Activated T-helper 17 cell treated with anti-CD3 and anti-CD28 coated beads, Interleukin-2, amount 50 U/mL, for 72 hours (primary cell): ENCODE measurements at regions not wholly inside any gene's neighbourhood (a gene's known extent, or its start where the extent isn't known, plus 50 kb on each side); places are given as distances from the start of the nearest gene placed in this dataset.
A peak's percentile ranks its signal among the peaks of the same experiment; 100 is the strongest.
"Not testable (repeated sequence)": the region's sequence is repeated elsewhere in the genome, so short reads cannot be mapped to it uniquely, and the experiment has no call there.

Experiments used
- ATAC-seq: fragments of 150-1000 bp; cut with Tn5 transposase; replicated peaks from 2 replicates; pipeline ENCODE4 v1.10.0; 2021; ENCODE audit warnings: mild to moderate bottlenecking, moderate library complexity
- H3K27ac Mint-ChIP-seq: one replicate; pipeline ENCODE4 v1.8.0; 2022; ENCODE audit warnings: mixed read lengths
- H3K27me3 Mint-ChIP-seq: one replicate; pipeline ENCODE4 v1.8.0; 2022; ENCODE audit warnings: mixed read lengths
- H3K36me3 Mint-ChIP-seq: one replicate; pipeline ENCODE4 v1.8.0; 2022; ENCODE audit warnings: low read depth, mild to moderate bottlenecking, mixed read lengths
- H3K4me1 Mint-ChIP-seq: one replicate; pipeline ENCODE4 v1.8.0; 2022; ENCODE audit warnings: mixed read lengths
- H3K4me3 Mint-ChIP-seq: one replicate; pipeline ENCODE4 v1.8.0; 2022; ENCODE audit warnings: mild to moderate bottlenecking, mixed read lengths
- H3K9me3 Mint-ChIP-seq: one replicate; pipeline ENCODE4 v1.8.0; 2022; ENCODE audit warnings: mixed read lengths

DNA sequence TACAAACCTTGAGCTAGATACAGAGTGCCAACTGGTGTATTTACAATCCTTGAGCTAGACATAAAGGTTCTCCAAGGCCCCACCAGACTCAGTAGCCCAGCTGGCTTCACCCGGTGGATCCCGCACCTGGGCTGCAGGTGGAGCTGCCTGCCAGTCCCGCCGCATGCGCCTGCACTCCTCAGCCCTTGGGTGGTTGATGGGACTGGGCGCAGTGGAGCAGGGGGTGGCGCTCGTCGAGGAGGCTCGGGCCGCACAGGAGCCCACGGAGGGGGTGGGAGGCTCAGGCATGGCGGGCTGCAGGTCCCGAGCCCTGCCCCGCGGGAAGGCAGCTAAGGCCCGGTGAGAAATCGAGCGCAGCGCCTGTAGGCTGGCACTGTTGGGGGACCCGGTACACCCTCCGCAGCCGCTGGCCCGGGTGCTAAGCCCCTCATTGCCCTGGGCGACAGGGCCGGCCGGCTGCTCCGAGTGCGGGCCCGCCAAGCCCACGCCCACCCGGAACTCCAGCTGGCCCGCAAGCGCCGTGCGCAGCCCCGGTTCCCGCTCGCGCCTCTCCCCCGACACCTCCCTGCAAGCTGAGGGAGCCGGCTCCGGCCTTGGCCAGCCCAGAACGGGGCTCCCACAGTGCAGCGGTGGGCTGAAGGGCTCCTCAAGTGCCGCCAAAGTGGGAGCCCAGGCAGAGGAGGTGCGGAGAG, 116.5 kb upstream of the NEIL3 start:
- H3K27ac Mint-ChIP-seq, H3K9me3 Mint-ChIP-seq, H3K4me1 Mint-ChIP-seq, H3K36me3 Mint-ChIP-seq, H3K4me3 Mint-ChIP-seq, ATAC-seq, H3K27me3 Mint-ChIP-seq: not testable (repeated sequence)

DNA sequence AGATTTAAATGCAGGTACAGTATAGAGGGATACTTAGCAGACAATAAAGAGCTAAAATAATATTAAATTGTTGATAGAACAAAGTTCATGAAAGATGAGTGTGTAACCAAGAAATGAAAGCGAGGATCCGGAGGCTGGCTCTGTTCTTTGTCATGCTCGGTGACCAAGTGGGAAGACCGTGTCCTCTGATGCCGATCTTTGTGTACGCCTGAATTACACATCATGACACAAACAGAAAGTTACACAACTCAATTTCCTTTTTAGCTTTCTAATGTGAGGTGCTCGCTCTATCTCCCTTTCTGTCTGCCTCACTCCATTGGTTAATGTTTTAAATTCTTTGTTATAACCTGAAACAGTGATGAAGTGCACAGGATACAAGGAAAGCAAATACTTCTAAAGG, 114.8 kb upstream of the NEIL3 start:
- ATAC-seq: no peak
- Mint-ChIP-seq H3K36me3 (no peaks in the 10 kb centered on the region), H3K4me1 (no peaks in the 10 kb centered on the region), H3K27ac (no peak overlapping the region), H3K4me3 (no peak overlapping the region), H3K27me3 (no peaks in the 10 kb centered on the region), H3K9me3 (peaks cover 5% of the 10 kb centered on the region)

DNA sequence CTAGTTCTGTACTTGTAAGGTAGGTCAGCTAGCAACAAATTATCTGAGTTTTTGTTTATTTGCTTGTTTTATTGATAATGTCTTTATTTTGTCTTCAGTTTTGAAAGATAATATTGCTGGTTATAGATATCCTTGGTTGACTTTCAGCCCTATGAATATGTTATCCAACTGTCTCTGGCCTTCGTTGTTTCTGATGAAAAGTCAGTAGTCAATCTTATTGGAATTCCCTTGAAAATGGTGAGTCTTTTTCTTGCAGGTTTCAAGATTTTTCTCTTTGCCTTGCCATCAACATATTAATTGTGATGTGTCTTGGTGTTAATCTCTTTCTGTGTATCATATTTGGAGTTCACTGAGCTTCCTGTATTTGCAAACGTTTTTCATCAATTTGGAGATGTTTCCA, 113.1 kb upstream of the NEIL3 start:
- no peaks in the 10 kb centered on the region for H3K27me3 Mint-ChIP-seq
- ATAC-seq: no peak
- H3K4me1 Mint-ChIP-seq: no peaks in the 10 kb centered on the region
- no peaks in the 10 kb centered on the region for H3K36me3 Mint-ChIP-seq
- no peak overlapping the region for H3K27ac Mint-ChIP-seq
- H3K9me3 Mint-ChIP-seq: peaks cover 5% of the 10 kb centered on the region
- H3K4me3 Mint-ChIP-seq: no peak overlapping the region

DNA sequence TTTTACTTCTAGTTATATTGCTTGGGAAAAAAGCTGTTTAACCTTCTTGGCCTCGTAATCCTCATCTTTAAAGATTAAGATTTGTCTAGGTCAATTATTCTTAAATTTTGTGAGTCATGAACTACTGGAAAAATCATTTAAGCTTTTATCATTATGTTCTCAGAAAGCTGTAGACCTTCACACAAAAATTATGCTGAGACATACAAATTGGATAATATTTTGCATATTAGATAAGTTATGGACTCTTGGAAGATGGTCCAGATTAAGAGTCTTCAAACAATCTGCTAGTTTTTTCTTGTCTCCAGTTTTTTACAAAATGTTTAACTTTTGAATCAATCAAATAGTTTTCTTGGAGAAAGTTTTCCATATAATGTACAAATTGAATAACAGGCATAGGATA, 108.1 kb upstream of the NEIL3 start:
- Mint-ChIP-seq H3K27me3 (peaks cover 3% of the 10 kb centered on the region), H3K36me3 (no peaks in the 10 kb centered on the region), H3K9me3 (peaks cover 5% of the 10 kb centered on the region), H3K4me1 (no peaks in the 10 kb centered on the region), H3K27ac (no peak overlapping the region), H3K4me3 (no peak overlapping the region)
- ATAC-seq: no peak

DNA sequence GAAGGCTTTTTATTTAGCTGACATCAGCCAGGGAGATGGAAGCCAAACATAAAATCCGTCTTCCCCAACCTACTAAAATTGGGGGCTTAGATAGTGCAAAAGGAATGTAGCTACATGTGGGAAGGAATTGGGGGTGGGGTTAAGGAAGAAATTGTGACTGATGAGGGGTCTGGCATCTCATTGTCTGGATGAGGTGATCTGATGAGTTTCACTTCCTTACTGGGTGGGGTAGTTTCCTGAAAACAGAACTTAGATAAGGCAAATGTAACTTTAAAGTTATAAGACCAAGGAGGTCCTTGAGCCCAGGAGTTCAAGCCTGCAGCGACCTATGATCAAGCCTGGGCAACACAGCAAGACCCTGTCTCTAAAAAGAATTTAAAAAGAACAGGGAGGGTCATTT, 105.5 kb upstream of the NEIL3 start:
- H3K4me3 Mint-ChIP-seq: no peak overlapping the region

DNA sequence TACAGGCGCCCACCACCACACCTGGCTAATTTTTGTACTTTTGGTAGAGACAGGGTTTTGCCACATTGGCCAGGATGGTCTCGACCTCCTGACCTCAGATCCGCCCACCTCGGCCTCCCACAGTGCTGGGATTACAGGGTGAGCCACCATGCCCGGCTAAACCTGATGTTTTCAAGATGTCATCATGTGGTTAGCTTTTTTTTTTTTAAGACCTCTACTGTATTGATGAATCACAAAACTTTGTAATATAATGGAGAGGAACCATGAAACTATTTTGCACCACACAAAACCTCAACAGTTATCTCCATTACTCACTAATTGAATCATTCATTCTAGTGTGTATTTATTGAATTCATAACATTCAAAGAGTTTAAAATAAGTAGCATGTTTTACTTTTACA, 94.7 kb upstream of the NEIL3 start:
- no peaks in the 10 kb centered on the region for H3K9me3 Mint-ChIP-seq
- H3K4me3 Mint-ChIP-seq: no peak overlapping the region
- H3K4me1 Mint-ChIP-seq: no peaks in the 10 kb centered on the region
- H3K27ac Mint-ChIP-seq: no peak overlapping the region
- H3K36me3 Mint-ChIP-seq: no peaks in the 10 kb centered on the region
- ATAC-seq: peak; percentile 79
- H3K27me3 Mint-ChIP-seq: peaks cover 19% of the 10 kb centered on the region

More for the DNA sequence above, 105.5 kb upstream of the NEIL3 start:
- Mint-ChIP-seq H3K9me3 (no peaks in the 10 kb centered on the region), H3K4me1 (no peaks in the 10 kb centered on the region), H3K27me3 (peaks cover 3% of the 10 kb centered on the region), H3K27ac (no peak overlapping the region), H3K36me3 (no peaks in the 10 kb centered on the region)
- ATAC-seq: no peak

DNA sequence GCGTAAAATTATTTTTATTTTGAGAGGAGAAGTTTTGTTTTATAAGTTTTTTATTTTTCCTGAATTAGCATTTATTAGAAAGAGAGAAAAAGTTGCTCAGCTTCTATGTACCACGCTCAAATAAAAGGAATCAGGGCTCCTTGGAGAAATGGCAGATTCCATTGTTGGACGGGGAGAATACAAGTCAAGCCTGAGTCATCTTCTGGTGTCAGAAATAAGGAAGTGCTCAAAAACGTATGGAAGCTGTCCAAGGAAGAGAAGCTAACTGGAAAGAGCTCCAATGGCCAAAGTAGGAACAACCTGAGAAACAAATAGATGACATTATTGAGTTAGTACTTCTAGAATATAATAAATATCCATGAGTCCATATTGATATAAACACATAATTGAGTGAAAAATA, 89.3 kb upstream of the NEIL3 start:
- ATAC-seq: no peak
- H3K36me3 Mint-ChIP-seq: no peaks in the 10 kb centered on the region
- no peaks in the 10 kb centered on the region for H3K9me3 Mint-ChIP-seq
- H3K27ac Mint-ChIP-seq: no peak overlapping the region
- no peak overlapping the region for H3K4me3 Mint-ChIP-seq
- H3K27me3 Mint-ChIP-seq: peaks cover 11% of the 10 kb centered on the region
- H3K4me1 Mint-ChIP-seq: no peaks in the 10 kb centered on the region

DNA sequence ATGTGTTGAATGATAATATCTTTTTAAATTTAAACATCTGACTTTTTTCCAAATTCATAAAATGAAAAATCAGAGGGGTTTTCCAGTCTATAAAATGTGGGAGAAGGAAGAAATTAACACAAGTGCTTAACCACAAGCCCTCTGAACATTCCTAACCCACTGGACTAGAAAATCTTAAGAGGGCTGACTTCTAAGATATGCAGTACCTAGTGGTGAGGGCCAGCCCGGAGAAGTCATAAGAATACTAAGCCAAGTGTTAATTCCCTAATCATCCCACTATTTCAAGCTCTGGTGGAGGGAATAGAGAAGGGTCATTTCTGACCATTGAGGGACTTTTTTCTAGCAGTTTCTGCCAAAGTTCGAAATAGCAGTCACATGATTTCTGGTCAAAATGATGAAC, 86.9 kb upstream of the NEIL3 start:
- H3K4me3 Mint-ChIP-seq: no peak overlapping the region
- ATAC-seq: no peak
- no peaks in the 10 kb centered on the region for H3K36me3 Mint-ChIP-seq

DNA sequence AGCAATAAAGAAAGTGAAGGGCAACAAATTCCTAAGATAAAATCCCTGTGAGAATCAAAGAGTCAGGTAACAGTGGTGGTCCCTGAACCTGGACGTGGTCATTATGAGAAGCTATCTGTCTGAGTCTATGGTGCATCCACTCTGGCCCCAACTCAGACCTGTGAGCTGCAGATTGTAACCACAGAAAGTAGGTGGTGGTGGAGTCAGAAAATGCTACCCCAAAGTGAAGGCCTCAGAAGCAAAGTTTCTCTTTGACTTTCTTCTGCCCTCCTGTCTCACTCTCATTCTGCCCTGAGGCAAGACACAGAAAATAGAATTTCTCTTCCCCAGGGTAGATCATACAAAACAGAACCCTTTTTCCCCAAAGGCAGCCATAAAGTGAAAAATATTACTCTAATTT, 84.1 kb upstream of the NEIL3 start:
- Mint-ChIP-seq H3K9me3 (no peaks in the 10 kb centered on the region), H3K4me1 (no peaks in the 10 kb centered on the region), H3K27me3 (peaks cover 3% of the 10 kb centered on the region), H3K36me3 (no peaks in the 10 kb centered on the region), H3K27ac (no peak overlapping the region), H3K4me3 (no peak overlapping the region)
- peak; percentile 46 for ATAC-seq

More for the DNA sequence above, 86.9 kb upstream of the NEIL3 start:
- H3K27ac Mint-ChIP-seq: no peak overlapping the region
- no peaks in the 10 kb centered on the region for H3K9me3 Mint-ChIP-seq
- H3K27me3 Mint-ChIP-seq: peaks cover 4% of the 10 kb centered on the region
- H3K4me1 Mint-ChIP-seq: no peaks in the 10 kb centered on the region

DNA sequence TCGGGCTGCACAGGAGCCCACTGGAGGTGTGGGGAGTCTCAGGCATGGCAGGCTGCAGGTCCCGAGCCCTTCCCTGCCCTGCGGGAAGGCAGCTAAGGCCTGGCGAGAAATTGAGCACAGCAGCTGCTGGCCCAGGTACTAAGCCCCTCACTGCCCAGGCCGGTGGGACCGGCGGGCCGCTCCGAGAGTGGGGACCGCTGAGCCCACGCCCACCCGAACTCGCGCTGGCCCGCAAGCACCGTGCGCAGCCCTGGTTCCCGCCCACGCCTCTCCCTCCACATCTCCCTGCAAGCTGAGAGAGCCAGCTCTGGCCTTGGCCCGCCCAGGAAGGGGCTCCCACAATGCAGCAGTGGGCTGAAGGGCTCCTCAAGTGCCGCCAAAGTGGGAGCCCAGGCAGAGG, 82.0 kb upstream of the NEIL3 start:
- no peak overlapping the region for H3K27ac Mint-ChIP-seq
- H3K27me3 Mint-ChIP-seq: peaks cover 3% of the 10 kb centered on the region
- no peaks in the 10 kb centered on the region for H3K9me3 Mint-ChIP-seq
- no peaks in the 10 kb centered on the region for H3K4me1 Mint-ChIP-seq
- no peaks in the 10 kb centered on the region for H3K36me3 Mint-ChIP-seq
- no peak for ATAC-seq
- no peak overlapping the region for H3K4me3 Mint-ChIP-seq

DNA sequence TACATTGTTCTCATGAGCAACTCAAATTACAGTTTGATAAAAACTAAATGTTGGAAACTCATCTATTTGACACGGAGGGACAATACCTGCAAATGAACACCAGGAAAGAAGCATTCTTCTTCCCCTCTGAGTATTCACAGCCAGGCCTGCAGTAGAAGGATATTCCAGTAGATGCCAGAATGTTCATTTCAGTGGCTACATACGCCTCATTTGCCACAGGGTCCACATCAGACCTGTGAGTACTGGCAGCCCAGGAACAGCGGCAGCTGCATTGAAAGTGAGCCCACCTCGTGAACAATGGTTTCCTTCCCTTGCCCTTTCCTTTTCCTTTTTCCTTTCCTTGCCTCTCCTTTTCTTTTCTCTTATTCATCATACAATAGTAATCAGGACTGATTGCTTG, 81.1 kb upstream of the NEIL3 start:
- peak overlapping the region; percentile 59 for H3K4me3 Mint-ChIP-seq
- H3K27ac Mint-ChIP-seq: no peak overlapping the region
- no peaks in the 10 kb centered on the region for H3K9me3 Mint-ChIP-seq
- no peaks in the 10 kb centered on the region for H3K4me1 Mint-ChIP-seq
- no peak for ATAC-seq
- no peaks in the 10 kb centered on the region for H3K36me3 Mint-ChIP-seq
- H3K27me3 Mint-ChIP-seq: peaks cover 3% of the 10 kb centered on the region

DNA sequence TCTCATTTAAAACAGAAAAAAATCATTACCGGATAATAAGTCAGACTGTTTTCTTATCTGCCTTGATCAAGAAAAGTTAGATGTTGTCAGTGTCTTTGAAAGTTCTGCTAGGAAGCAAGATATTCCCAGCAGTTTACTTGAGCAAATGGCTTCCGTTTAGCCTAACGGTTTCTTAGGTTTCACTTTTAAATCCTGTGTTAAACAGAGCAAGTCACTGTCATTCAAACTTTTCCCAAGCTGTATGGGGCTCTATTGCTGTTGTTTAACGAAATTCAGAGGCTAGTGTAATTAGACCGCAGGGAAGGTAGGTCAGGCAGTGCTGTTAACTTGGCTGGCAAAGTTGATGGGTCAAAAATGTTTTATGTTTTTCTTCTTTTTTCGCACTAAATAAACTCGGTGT, 80.3 kb upstream of the NEIL3 start:
- H3K27me3 Mint-ChIP-seq: peaks cover 3% of the 10 kb centered on the region
- no peaks in the 10 kb centered on the region for H3K4me1 Mint-ChIP-seq
- H3K9me3 Mint-ChIP-seq: no peaks in the 10 kb centered on the region
- no peak for ATAC-seq
- no peaks in the 10 kb centered on the region for H3K36me3 Mint-ChIP-seq
- H3K4me3 Mint-ChIP-seq: peak overlapping the region; percentile 59
- no peak overlapping the region for H3K27ac Mint-ChIP-seq

DNA sequence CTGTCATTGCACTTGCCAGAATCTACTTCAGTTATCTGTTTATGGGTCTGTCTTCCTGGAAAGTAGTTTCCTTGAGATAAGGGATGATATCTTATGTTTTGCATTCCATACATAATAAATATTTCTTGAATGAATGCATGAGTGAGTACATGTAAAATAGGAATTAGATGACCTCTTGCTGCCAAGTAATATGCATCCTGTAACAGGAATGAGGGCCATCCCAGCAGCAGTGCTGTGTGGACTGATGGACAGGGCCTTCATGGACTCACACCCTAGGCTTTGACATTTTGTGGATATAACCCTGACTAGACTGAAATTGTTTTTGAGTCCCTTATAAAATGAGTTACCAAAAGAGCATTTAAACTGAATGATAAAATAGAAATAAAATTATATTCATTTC, 77.2 kb upstream of the NEIL3 start:
- no peaks in the 10 kb centered on the region for H3K4me1 Mint-ChIP-seq
- no peaks in the 10 kb centered on the region for H3K9me3 Mint-ChIP-seq
- no peak overlapping the region for H3K4me3 Mint-ChIP-seq
- H3K27ac Mint-ChIP-seq: no peak overlapping the region
- peaks cover 3% of the 10 kb centered on the region for H3K27me3 Mint-ChIP-seq
- no peak for ATAC-seq
- no peaks in the 10 kb centered on the region for H3K36me3 Mint-ChIP-seq

DNA sequence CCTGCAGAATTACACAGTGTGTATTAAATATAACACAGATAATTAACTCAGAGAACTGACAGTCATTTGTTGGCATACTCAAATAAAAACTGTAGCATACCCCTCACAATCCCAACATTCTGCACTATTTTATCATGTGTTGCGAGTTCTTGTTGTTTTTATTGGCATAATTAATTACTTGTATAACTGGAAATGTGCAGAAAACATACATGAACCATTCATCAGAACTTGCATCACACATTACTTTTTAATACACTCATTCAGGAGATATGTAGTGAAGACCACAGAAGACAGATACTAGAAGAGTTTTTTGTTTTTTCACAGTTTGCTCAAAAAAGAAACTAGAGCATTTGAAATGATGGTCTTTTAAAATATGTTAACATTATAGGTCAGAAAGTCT, 74.6 kb upstream of the NEIL3 start:
- no peaks in the 10 kb centered on the region for H3K9me3 Mint-ChIP-seq
- no peaks in the 10 kb centered on the region for H3K4me1 Mint-ChIP-seq
- H3K4me3 Mint-ChIP-seq: no peak overlapping the region
- peaks cover 3% of the 10 kb centered on the region for H3K27me3 Mint-ChIP-seq
- no peak overlapping the region for H3K27ac Mint-ChIP-seq
- no peaks in the 10 kb centered on the region for H3K36me3 Mint-ChIP-seq
- ATAC-seq: no peak

DNA sequence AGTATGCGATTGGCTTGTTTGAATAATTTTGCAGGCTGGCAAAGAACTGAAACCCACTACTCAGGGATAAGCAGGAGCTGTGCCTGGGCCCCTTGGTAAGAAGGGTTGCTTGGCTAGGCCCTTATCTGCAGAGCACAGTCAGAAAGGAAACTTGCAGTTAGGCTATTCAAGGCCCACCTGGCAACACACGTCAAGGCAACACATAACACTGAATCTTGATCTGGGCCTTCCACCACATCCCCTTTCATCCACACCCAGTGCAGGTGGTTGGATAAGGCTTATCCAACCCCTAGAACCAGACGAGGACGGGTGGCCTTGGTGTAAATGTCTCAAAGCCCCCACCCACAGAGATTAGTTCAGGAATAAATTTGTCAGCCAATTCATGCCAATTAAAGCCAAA, 72.8 kb upstream of the NEIL3 start:
- no peak for ATAC-seq
- Mint-ChIP-seq H3K36me3 (no peaks in the 10 kb centered on the region), H3K4me1 (no peaks in the 10 kb centered on the region), H3K9me3 (no peaks in the 10 kb centered on the region), H3K27ac (no peak overlapping the region), H3K27me3 (no peaks in the 10 kb centered on the region), H3K4me3 (no peak overlapping the region)

DNA sequence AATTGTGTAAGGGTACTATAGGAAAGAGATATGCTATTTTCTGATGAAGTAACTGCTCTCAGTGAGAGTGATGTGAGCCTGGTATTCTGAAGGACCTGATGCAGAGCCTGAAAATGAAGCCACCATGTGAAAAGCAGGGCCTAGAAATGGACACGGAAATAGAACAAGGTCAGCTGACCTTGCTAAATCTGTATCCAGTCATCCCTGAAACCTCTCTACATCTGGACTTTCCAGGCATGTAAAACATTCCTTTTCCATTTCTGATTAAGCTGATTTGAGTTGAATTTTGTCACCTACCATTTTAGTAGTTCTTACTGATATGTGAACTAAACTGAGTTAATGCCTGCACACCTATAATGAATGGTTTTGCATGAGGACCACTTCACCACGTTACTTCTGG, 72.4 kb upstream of the NEIL3 start:
- no peaks in the 10 kb centered on the region for H3K4me1 Mint-ChIP-seq
- H3K9me3 Mint-ChIP-seq: no peaks in the 10 kb centered on the region
- no peaks in the 10 kb centered on the region for H3K27me3 Mint-ChIP-seq
- no peak for ATAC-seq
- H3K36me3 Mint-ChIP-seq: no peaks in the 10 kb centered on the region
- H3K27ac Mint-ChIP-seq: no peak overlapping the region
- no peak overlapping the region for H3K4me3 Mint-ChIP-seq
